ENCODE measurements at regions not wholly inside any gene's neighbourhood (a gene's known extent, or its start where the extent isn't known, plus 50 kb on each side); places are given as distances from the start of the nearest gene placed in this dataset.
A peak's percentile ranks its signal among the peaks of the same experiment; 100 is the strongest.

DNA sequence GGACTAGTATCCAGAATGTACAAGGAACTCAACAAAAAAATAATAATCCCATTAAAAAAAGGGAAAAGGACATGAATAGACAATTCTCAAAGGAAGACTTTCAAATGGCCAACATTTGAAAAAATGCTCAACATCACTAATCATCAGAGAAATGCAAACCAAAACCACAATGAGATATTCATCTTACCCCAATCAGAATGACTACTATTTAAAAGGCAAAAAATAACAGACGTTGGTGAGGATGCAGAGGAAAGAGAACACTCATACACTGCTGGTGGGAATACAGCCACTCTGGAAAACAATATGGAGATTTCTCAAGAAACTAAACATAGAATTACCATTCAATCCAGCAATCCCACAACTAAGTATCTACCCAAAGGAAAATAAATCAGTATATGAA, 133.1 kb downstream of the KDR start:
- DNase-seq (ENCODE audit: low read depth in 1 of 2, low spot score in 1 of 2) = no peak

DNA sequence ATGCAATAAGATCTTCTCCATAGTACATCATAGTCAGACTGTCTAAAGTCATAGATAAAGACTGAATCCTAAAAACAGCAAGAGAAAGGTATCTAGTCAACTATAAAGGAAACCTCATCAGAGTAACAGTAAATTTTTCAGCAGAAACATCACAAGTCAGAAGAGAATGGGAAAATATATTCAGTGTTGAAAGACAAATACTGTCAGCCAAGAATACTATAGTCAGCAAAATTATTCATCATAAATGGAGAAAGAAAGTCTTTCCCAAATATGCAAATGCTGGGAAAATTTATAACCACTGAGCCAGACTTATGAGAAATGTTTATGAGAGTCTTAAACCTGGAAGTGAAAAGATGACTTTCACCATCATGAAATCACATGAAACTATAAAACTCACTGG, 136.7 kb downstream of the KDR start:
- no peak for DNase-seq (ENCODE audit: low read depth in 1 of 2, low spot score in 1 of 2)

DNA sequence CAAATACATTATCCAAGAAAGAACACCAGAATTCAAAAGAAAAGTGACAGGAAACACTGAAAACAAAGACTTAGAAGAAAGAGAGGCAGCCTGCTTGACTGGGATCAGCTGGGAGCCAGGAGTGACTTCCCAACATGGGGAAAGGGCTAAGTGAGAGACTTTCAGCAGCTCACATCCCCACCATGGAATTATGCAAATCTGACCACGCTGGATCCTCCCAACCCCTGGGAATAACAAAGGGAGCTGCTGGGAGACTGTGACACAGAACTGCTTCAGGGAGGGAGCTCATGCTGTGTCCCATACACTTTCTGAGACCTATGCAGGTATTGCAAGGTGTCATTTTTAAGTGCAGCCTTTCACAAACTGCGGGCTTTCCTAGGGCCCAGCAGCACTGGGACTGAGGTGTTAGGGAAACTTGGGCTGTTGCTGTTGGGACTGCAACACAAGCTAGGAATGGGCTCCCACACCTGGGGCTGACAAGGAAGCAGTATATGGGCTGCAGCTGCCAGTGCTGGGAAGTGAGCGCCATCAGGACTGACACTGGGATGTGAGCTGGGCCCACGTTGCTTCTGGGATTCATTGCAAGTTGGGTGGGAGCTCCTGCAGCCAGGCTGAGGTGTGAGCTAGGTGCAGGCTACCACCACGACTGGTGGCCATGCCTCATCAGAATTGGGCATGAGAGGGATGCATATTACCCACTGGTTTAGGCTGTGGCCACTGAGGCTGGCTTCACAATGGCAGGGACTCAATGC, 139.1 kb downstream of the KDR start:
- no peak for DNase-seq (ENCODE audit: low read depth in 1 of 2, low spot score in 1 of 2)

DNA sequence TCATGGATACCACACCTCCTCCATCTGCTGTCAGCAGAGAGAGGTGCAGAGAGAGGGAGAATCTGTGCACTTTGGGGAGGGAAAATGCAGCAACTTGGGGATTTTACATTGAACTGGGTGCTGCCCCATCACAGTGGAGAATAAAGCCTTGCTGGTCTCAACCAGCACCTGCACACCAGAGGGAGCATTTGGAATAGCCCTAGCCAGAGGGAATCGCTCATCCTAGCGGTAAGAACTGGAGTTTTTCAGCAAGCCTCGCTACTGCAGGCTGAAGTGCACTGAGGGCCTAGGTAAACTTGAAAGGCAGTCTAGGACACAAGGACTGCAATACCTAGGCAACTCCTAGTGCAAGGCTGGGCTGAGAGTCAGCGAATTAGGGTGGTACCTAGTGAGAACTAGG, 148.7 kb downstream of the KDR start:
- no peak for DNase-seq (ENCODE audit: low read depth in 1 of 2, low spot score in 1 of 2)

DNA sequence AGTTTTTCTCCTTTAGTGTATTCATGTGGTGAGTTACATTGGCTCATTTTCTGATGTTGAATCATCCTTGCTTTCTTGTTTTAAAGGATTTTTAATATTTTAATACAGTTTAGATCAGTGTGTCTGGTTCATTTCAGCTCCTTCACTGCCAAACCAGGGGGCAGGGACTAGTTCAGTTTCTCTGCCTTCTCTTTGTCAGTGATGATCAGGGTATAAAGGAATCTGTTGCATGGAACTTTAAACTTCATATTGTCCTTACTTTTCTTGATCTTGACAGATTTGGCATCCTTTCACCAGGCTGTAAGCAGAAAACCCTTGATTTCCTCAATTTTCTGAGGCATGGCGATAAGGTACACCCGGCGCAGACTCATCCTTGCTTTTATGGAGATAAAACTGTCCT, 149.4 kb downstream of the KDR start:
- DNase-seq (ENCODE audit: low read depth in 1 of 2, low spot score in 1 of 2) = no peak

DNA sequence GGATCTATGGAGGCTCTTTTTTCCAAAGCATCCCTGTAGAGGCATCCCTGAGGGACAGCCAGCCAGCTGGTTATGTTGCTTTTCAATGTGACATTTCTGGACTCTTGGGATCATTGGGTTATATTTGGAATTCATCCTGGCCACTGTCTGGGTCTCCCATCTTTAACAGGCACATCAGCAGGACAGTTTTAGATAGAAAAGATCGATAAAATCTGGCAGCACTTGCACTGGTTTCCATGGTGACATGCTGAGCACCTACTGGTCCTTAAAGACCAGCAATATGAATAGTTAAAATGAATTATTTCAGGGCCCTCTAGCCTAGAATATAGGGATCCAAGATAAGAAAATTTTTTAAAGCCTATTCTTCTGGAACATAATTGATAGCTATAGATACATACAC, 151.6 kb downstream of the KDR start:
- no peak for DNase-seq (ENCODE audit: low read depth in 1 of 2, low spot score in 1 of 2)

DNA sequence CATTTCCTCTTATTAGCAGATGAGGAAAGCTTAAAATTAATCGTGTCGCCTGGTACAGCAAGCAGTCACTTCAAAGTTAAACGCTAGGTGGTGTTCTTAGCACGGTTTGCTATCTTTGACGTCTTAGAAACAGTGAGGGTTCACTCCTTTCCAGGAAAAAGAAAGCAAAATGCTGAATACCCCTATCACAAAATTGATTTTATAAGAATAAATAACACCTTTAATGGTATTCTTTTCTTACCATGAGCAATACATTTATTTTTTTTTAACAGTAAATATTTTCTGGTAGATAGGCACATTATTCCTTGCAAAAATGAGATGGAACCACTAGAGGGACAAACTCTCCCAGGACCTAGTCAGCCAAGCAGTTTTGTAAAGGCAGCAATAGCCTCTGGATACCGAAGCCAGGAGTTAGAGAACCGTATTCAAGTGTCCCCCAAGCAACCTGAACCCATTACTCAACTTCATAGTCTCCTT, 153.9 kb downstream of the KDR start:
- DNase-seq (ENCODE audit: low read depth in 1 of 2, low spot score in 1 of 2) = no peak

DNA sequence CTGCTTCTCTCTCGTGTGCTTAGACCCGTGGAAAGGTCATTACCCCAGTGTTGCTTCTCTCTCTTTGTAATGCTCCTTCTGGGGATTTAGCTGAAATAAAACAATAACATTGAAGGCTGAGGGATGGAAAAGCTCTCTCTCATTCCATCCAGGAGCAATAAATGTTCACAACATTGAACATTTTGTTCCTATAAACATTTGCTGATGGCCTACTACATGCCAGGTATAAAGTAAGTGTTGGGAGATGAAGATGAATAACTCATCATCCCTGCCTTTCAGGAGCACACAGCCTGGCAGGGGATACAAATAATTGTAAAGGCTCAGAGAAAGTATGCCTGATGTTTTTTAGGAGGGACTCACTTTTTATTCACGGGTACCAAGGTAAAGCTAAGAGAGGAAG, 158.1 kb downstream of the KDR start:
- no peak for DNase-seq (ENCODE audit: low read depth in 1 of 2, low spot score in 1 of 2)

DNA sequence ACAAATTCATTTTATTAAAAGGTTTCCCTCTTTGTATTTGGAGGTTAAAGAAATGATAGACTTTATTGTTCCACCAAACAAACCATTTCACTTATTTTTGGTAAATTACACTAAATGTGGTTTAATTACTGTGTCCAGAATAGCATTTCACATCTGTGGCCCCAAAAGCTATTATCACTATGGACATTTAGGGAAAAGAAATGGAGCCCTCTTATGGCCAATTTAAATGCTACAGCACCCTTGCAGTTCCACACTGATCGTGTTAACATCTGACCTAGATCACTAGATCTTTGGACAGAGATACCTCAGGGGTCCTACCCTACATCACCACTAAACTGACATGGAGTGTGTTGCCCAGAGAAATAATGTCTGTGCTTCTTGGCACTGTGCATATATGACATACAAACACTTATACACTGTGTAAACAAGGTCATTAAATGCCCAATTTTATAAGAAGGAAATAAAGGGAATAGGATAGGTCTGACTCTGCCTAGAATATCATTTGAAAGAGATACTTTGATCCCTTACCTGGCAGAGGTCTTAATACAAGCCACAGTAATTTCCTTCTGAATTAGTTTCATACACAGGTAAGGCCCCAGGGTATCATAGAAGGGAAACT, 163.9 kb downstream of the KDR start:
- DNase-seq (ENCODE audit: low read depth in 1 of 2, low spot score in 1 of 2) = no peak

DNA sequence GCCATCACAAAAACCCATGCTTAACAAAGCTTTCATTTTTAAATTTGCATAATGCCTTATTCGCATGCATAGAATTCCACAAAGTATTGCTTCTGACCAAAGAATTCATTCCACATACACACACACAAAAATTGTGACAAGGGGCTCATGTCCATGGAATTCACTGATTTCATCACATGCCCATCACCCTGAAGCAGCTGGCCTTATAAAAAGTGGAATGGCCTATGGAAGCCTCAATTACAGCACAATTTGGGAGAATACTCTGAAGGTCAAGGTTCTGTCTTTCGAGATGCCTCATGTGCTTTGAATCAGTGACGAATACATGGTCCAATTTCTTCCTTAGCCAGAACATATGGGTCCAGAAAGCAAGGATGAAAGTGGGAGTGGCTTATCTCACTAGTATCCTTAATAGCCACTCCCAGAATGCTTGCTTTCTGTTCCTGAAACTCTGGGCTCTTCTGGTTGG, 165.7 kb downstream of the KDR start:
- DNase-seq (ENCODE audit: low read depth in 1 of 2, low spot score in 1 of 2) = no peak

DNA sequence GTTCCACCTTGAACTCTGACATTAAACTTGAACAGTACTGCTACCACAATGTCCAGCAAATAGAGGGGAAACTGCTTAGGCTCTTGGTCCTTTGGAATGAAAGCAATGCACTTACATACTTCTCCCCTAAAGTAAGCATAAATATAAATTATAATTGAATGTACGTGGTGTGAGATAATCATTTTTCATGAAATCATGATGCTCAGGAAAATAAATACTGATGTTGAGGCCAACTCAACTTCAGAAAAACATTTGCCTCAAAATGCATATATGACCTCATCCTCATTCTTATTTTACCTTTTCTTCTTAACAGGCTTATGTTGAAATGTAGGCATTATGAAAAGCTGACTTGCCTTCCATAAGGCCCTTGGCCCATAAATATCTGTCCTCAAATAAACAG, 166.3 kb downstream of the KDR start:
- DNase-seq (ENCODE audit: low read depth in 1 of 2, low spot score in 1 of 2) = no peak

DNA sequence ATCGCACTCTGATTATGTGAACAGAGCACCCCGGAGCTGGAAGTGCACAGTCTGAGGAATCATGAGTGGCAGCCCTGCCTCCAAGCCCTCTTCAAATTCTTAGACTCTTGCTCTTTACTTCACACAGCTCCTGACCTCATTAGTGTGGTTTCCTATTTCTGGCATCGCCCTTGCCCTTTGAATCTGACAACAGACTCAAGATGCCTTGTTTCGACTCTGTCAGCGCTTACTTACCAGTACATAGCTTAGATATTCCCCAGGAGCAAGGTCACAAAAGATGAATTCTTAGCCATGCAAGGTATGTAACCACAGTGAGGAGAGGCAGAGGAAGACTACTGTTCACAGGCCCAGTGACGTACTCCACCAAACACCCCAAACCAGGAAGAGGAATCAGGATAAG, 167.2 kb downstream of the KDR start:
- DNase-seq (ENCODE audit: low read depth in 1 of 2, low spot score in 1 of 2) = no peak

DNA sequence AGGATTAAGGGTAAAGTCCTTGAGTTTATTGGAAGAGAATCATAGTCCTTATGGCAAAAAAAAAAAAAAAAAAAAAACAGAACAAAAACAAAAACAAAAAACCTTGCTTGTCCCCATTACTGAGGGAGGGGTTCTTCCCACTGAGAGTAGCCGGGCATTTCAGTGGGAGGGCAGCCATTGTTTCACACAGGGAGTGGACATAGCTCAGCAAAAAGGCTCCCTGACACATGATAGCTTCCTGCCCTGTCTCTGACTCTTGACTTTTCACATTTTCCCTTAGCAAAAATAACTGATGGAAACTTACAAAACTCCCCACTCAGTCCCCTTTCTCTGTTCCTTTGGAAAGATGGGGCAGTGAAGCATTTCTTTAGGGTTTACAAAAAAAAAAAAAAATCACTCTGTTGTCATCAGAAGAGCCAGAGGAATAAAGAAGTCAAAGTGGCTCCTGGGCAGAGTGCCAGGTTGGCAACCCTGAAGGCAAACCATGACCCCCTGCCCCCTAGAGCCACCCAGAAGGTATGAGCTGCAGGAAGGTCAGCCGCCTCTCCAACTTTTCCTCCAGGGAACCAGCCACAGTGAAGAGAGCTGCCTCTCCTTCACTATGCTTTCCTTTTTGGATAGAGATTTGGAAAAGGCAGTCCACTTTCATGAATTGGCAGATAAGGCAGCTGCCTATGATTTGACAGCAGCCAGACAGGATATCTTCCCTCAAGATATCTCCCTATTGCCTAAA, 170.6 kb downstream of the KDR start:
- DNase-seq (ENCODE audit: low read depth in 1 of 2, low spot score in 1 of 2) = no peak

DNA sequence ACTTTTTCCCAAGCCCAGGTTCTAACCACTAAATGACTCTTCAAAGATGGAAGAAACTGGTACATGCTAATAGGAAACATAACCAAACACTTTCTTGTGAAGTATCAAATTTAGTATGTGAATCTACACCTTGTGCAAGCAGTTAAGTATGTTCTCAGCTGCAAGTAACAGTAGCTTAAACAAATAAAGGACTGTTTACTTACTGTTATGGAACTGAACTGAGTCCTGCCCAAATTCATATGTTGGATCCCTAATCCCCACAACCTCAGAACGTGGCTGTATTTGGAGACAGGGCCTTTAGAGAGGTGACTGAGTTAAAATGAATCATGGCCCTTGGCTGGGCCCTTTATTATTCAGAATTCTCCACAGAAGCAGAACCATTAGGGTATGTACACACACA, 178.7 kb downstream of the KDR start:
- no peak for DNase-seq (ENCODE audit: low read depth in 1 of 2, low spot score in 1 of 2)

DNA sequence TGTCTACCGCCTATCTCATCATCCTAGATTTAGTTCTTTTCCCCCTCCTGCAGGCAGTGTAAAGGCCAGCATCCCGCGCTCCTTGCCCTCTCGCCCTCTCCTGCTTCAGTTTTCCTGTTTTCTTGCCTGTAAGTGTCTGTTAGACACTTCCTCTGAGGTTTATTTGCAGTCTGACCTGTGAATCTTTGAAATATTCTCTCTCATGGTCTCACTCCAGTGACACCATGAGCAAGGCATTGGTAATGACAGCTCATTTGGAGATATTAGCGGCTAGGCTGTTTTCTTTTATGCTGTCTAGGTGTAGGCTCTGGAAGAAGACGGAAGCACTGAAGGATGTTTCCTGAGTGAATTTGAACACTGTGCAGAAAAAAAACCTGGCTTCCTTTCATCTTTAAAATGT, 179.6 kb downstream of the KDR start:
- DNase-seq (ENCODE audit: low read depth in 1 of 2, low spot score in 1 of 2) = no peak

DNA sequence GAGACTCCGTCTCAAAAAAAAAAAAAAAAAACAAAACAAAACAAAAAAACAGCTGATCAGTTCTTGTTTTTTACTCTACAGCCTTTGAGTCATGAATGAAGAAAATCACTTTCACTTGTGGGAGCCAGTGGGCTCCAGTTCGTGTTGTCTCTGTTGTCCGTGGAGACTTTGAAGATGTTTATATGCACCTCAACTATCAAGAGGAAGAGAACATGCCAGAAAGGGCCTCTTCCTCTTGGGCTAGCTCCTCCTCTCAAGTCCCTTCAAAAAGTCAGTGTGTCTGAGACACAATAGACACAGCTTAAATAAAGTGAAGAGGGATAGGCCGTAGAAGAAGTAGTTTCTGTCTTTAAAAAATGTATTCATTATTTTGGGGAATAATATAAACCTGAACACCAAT, 182.7 kb downstream of the KDR start:
- peak in 1 of 2 donors; percentile 4 for DNase-seq (ENCODE audit: low read depth in 1 of 2, low spot score in 1 of 2)

DNA sequence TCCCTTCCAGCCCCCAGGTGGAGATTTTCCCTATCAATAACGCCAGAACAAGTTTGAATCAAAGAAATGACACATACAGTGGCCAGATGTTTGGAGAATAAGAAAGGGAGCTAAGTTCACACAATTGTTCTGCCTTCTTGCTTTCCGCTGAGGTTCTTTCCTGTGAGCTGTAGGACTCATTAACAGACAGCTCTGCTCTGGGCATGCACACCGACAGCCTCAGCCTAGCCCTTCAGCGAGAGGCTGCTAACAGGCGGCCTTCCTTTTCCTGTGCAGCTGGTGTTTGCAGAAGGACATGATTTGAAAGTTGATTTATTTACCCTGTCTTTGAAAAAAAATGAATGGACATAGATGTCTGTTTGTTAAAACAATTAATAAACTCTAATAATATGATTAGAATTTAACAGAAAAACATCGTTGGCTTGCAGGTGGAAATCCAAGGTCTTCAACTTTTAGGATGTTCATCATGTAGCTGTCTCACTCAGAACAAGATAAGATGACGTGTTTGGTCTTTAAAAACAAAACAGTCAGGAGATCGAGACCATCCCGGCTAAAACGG, 183.3 kb downstream of the KDR start:
- no peak for DNase-seq (ENCODE audit: low read depth in 1 of 2, low spot score in 1 of 2)

DNA sequence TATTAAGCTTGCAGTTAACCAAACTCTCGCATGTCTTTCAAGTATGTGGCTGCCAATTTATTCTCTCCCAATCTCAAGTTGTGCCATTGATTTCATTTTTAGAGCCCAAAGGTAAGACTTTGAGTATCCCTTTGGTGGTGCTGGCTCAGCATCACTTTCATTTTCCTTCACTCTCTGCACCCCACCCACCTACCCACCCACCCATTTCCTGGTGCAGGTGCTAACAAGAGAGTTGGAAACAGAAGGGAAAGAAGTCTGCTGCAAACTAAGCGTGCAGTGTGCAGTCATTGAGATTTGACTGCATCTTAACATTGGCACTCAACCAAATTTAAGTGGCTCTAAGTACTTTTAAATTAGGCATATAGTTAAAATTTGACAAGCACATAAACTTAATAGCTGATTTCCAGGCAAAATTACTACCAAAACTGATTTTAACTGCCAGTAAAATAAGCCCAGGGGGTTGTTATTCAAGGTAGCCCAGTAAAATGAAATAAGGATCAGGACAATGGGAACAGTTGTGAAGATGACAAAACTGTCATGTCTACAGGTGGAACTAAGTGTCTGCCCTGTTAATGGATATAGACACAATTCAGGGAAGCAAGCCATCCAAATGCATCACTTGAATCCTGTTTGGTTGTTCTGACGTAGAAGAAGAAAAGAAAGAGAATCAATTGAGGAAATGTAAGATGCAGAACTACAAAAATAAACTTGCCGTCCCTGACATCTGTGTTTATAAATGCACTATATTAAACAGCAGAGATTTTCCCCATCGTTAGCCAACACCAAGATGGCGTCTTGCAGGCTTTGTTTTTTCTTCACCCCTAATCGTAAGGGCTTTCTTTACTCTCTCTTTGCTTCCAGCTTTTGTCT, 184.2 kb downstream of the KDR start:
- peak; percentile 21 to 24 for DNase-seq (ENCODE audit: low read depth in 1 of 2, low spot score in 1 of 2)

DNA sequence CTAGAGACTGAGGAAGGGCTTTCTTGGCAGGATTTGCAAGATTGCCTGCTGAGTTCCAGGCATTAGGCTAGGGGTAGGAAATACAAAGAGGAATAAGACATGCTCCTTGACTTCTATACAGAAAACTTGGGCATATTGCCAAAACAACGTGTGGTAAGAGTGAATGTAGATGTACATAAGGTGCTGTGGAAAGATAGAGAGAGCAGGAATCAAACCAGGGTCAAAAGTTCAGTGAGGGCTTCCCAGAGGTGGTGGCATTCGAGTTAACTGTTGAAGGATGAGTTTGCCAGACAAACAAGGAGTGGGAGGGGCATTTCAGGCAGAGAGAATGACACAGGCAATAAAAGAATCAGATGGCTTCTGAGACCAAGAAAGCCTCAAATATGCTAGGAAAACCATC, 187.9 kb downstream of the KDR start:
- no peak for DNase-seq (ENCODE audit: low read depth in 1 of 2, low spot score in 1 of 2)

DNA sequence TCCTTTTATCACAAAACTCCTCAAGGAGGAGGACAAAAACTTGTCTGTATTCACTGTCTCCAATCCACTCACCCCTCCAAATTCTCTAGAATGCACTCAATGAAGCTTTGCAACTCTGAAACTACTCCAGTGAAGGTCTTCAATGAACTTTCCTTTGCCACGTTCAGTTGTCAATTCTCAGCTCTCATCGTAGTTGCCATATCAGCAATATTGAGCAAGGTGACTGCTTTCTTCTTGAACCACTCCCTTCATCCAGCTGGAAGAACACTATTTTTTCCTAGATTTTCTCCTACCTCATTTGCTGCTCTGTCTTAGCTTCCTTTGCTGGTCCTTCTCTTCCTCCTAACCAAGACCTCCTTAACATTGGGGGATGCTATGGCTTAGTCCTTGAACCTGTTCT, 191.8 kb downstream of the KDR start:
- DNase-seq (ENCODE audit: low read depth in 1 of 2, low spot score in 1 of 2) = no peak

DNA sequence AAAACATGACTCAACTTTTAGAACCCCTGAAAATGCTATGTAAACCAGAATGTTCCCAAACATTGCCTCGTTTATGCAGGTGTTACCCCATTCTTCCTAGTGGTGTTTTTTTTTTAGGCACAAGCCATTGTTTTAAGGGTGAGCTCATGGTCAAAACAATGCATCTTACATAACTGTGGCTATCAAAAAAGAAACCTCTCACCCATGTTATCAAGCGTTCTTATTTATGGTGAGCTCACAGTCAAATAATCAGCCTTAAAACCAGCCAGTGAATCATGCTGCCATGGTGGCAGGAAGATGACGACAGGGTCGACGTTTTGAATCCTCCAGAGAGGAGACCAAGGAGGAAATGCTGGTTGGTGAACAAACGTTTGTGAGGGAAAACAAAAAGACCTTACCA, 195.2 kb downstream of the KDR start:
- no peak for DNase-seq (ENCODE audit: low read depth in 1 of 2, low spot score in 1 of 2)

Data from activated CD4-positive, alpha-beta T cell treated with anti-CD3 and anti-CD28 coated beads, Interleukin-2, amount 50 U/mL, for 24 hours (primary cell).